Keratinocyte (primary cell): ENCODE measurements at regions not wholly inside any gene's neighbourhood (a gene's known extent, or its start where the extent isn't known, plus 50 kb on each side); places are given as distances from the start of the nearest gene placed in this dataset.

Experiments
- CTCF ChIP-seq, 3 experiments: IDR thresholded peaks in 1 of 3; conservative IDR thresholded peaks in 1 of 3; optimal IDR thresholded peaks in 1 of 3; 2 replicates in 2 of 3; 3 replicates in 1 of 3; pipeline versions ENCODE3 to v1.5.1; 2011; ENCODE audit warnings: low read length in 3 of 3, mild to moderate bottlenecking in 3 of 3, moderate library complexity in 2 of 3, control low read depth in 1 of 3, inconsistent platforms in 1 of 3; ENCODE audit not compliant: insufficient read depth in 2 of 3; ENCODE audit errors: extremely low read depth in 1 of 3
- EZH2 ChIP-seq: IDR thresholded peaks from one replicate; pipeline ENCODE4 v1.6.1; 2012; ENCODE audit warnings: inconsistent platforms, mild to moderate bottlenecking, low read length, moderate library complexity

GRCh38 chr2:76120176-76120575, 409.5 kb upstream of the GCFC2 start:
- TF ChIP-seq CTCF (optimal IDR thresholded peaks at IDR 0.05 in 1 of 3, IDR thresholded peaks at IDR 0.05 in 1 of 3, conservative IDR thresholded peaks at IDR 0.05 in 1 of 3; ENCODE audit: extremely low read depth in 1 of 3, insufficient read depth in 2 of 3, low read length in 3 of 3) (no peak), EZH2 (no peak)
